ENCODE measurements at regions not wholly inside any gene's neighbourhood (a gene's known extent, or its start where the extent isn't known, plus 50 kb on each side); places are given as distances from the start of the nearest gene placed in this dataset.

DNA sequence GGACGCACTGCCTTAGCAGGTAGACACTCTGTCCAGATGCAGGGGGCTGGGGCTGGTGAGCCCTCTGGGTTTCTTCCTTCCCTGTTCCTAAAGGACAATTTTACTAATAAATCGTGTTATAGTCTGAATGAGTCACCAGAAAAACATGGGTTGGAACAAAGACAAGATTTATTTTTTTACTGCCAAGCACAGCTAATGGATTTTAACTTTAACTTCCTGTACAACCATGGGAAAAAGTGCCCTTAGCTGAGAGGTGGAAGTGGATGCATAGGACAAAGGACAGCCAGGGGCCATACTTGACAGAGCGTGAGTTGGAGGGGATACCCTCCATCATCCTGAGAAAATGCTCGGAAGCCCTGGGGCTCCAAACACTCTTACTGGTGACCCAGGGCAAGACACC, 300.7 kb downstream of the MSX2 start:
- Histone ChIP-seq H3K27me3 (no peaks in the 10 kb centered on the region), H3K36me3 (no peaks in the 10 kb centered on the region), H3K27ac (no peak overlapping the region), H3K4me1 (ENCODE audit: control insufficient read depth in 1 of 2, insufficient read depth in 1 of 2, low read depth in 1 of 2, low read length in 1 of 2) (no peaks in the 10 kb centered on the region), H3K4me3 (ENCODE audit: low read depth in 1 of 2, low read length in 1 of 2) (no peak overlapping the region), H3K9me3 (no peaks in the 10 kb centered on the region)
- TF ChIP-seq, protein P1, sequence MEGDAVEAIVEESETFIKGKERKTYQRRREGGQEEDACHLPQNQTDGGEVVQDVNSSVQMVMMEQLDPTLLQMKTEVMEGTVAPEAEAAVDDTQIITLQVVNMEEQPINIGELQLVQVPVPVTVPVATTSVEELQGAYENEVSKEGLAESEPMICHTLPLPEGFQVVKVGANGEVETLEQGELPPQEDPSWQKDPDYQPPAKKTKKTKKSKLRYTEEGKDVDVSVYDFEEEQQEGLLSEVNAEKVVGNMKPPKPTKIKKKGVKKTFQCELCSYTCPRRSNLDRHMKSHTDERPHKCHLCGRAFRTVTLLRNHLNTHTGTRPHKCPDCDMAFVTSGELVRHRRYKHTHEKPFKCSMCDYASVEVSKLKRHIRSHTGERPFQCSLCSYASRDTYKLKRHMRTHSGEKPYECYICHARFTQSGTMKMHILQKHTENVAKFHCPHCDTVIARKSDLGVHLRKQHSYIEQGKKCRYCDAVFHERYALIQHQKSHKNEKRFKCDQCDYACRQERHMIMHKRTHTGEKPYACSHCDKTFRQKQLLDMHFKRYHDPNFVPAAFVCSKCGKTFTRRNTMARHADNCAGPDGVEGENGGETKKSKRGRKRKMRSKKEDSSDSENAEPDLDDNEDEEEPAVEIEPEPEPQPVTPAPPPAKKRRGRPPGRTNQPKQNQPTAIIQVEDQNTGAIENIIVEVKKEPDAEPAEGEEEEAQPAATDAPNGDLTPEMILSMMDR (IDR thresholded peaks at IDR 0.05) = no peak

DNA sequence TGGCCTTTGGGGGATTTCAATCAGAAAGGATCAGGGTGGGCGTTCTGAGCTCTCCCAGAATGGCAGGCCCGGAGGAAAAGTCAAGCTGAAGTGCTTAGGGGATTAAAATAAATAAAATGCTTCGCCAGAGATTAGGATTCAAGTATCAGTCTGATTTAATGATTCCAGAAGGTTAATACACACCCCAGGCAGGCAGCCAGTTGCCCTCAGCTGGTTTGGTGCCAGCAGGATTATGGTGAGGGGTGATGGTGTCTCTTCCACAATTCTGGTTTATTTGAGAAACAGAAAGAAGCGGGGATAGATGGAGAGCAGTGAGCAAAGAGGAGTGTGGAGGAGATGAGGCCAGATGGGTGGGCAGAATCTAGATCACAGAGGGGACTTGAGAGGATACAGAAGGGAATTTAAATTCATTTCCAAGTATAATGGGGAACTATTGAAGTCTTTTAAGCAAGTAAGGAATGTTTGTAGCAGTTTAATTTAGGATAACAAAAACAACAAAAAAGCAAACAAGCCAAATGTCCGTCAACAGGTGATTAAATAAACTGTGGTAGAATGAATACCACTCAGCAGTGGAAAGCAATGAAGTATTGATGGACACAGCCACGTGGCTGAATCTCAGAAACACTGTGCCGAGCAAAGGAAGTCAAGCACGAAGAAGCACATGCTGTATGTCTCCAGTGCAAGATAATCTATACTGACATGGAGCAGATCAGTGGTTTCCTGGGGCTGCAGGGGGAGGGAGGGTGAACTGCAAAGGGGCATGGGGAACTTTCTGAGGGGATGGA, 297.7 kb downstream of the MSX2 start:
- Histone ChIP-seq H3K9me3 (no peaks in the 10 kb centered on the region), H3K4me3 (ENCODE audit: low read depth in 1 of 2, low read length in 1 of 2) (no peak overlapping the region), H3K27ac (no peak overlapping the region), H3K4me1 (ENCODE audit: control insufficient read depth in 1 of 2, insufficient read depth in 1 of 2, low read depth in 1 of 2, low read length in 1 of 2) (no peaks in the 10 kb centered on the region), H3K27me3 (no peaks in the 10 kb centered on the region), H3K36me3 (no peaks in the 10 kb centered on the region)
- TF ChIP-seq, protein P1 (IDR thresholded peaks at IDR 0.05) = no peak

DNA sequence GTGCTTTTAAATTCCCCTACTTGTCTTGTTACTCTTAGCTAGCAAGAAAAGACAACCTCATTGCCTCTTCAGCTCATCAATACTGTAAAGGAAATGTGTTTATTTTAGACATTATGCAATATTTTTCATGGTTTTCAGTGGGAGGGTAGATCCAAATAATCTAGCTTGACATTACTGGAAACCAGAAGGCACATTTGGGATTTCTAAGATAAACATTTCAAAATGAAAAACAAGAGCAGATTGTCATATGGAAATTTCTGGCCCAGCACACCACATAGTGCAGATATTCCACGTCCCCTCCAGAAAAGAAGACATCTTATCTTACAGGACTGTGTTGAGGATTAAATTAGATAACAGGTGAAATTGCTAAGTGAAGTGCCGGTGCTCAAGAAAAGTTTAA, 296.9 kb downstream of the MSX2 start:
- no peaks in the 10 kb centered on the region for H3K9me3 ChIP-seq
- H3K27me3 ChIP-seq = no peaks in the 10 kb centered on the region
- no peaks in the 10 kb centered on the region for H3K36me3 ChIP-seq
- H3K4me1 ChIP-seq (ENCODE audit: control insufficient read depth in 1 of 2, insufficient read depth in 1 of 2, low read depth in 1 of 2, low read length in 1 of 2) = no peaks in the 10 kb centered on the region
- H3K4me3 ChIP-seq (ENCODE audit: low read depth in 1 of 2, low read length in 1 of 2) = no peak overlapping the region
- H3K27ac ChIP-seq = no peak overlapping the region
- TF ChIP-seq, protein P1 (IDR thresholded peaks at IDR 0.05) = no peak

DNA sequence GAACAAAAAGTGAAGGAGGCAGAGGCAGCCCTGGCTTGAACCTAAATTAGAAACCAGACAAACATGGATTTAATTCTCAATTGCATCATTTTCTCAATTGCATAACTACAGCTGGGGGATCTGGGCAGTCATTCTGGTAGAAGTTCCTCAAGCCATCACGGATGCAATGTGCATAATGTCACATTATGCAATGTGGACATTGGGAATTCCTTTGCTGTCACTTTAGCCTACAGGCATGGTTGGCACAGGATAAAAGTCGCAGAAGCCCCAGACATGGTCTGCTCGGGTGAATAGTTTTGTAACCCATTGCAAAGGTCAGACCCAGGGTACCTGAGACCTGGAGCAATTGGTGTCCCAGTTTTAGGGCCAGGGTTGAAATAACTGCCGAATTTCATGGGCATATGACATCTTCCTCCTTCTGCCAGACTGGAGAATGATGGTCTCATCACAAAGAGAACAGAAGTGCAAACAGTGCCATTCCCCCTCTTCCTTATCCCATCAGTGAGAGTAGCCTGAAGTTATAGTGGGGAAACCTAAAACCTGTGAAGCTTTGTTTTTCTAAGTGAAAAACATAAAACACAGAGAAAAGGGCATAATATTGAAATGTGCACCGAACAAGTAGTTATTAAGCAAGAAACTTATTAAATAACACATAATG, 290.8 kb downstream of the MSX2 start:
- Histone ChIP-seq H3K4me3 (ENCODE audit: low read depth in 1 of 2, low read length in 1 of 2) (no peak overlapping the region), H3K9me3 (no peaks in the 10 kb centered on the region), H3K36me3 (no peaks in the 10 kb centered on the region), H3K27me3 (no peaks in the 10 kb centered on the region), H3K4me1 (ENCODE audit: control insufficient read depth in 1 of 2, insufficient read depth in 1 of 2, low read depth in 1 of 2, low read length in 1 of 2) (no peaks in the 10 kb centered on the region), H3K27ac (no peak overlapping the region)
- TF ChIP-seq, protein P1 (IDR thresholded peaks at IDR 0.05) = no peak

DNA sequence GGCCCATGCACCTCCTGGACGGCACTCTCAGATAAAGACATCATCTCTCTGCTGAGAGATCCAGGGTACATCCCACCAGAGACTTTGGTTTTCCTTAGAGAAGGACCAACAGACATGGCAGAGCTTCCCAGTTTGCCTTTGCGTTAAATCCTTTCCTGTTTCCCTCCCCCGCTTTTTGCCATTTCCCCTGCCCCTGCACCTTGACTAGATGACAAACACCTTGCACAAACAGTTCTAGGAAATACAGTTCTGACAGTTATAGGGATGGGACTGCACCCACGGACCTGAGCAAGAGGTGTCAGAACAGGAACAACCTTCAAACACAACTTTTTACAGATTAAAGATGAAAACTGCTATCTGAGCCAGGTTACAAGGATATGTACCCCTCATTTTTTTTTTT, 288.9 kb downstream of the MSX2 start:
- Histone ChIP-seq H3K27ac (no peak overlapping the region), H3K27me3 (no peaks in the 10 kb centered on the region), H3K36me3 (no peaks in the 10 kb centered on the region), H3K4me1 (ENCODE audit: control insufficient read depth in 1 of 2, insufficient read depth in 1 of 2, low read depth in 1 of 2, low read length in 1 of 2) (no peaks in the 10 kb centered on the region), H3K9me3 (no peaks in the 10 kb centered on the region), H3K4me3 (ENCODE audit: low read depth in 1 of 2, low read length in 1 of 2) (no peak overlapping the region)
- TF ChIP-seq, protein P1 (IDR thresholded peaks at IDR 0.05) = no peak
